Astrocyte (in vitro differentiated cells and primary cell): ENCODE measurements at regions not wholly inside any gene's neighbourhood (a gene's known extent, or its start where the extent isn't known, plus 50 kb on each side); places are given as distances from the start of the nearest gene placed in this dataset.

ENCODE experiments used
- DNase-seq: peaks from one replicate; pipeline ENCODE4 v3.0.0-alpha.2; 2010; ENCODE audit warnings: low read depth
- FAIRE-seq: peaks from 2 replicates; lab custom pipeline; 2011; peaks lifted over from hg19 to GRCh38; lab: Jason Lieb, UNC
- H2AFZ ChIP-seq: 2 replicates; pipeline ENCODE4 v1.6.0; 2012; ENCODE audit warnings: low read depth, low read length, inconsistent platforms
- H3K27ac ChIP-seq: 2 replicates; pipeline ENCODE4 v1.5.1; 2011; ENCODE audit warnings: low read depth, low read length, inconsistent platforms
- H3K27me3 ChIP-seq: 2 replicates; pipeline ENCODE4 v1.6.0; 2011; ENCODE audit warnings: low read length, inconsistent platforms; ENCODE audit not compliant: insufficient read depth
- H3K36me3 ChIP-seq: 2 replicates; pipeline ENCODE4 v1.5.1; 2011; ENCODE audit warnings: low read length, inconsistent platforms; ENCODE audit not compliant: insufficient read depth
- H3K4me1 ChIP-seq: 2 replicates; pipeline ENCODE4 v1.5.1; 2011; ENCODE audit warnings: low read length, inconsistent platforms; ENCODE audit not compliant: insufficient read depth
- H3K4me2 ChIP-seq: 2 replicates; pipeline ENCODE4 v1.6.0; 2012; ENCODE audit warnings: low read length, inconsistent platforms
- H3K4me3 ChIP-seq: 2 replicates; pipeline ENCODE4 v1.5.1; 2011; ENCODE audit warnings: low read depth, mild to moderate bottlenecking, low read length, inconsistent platforms; ENCODE audit not compliant: insufficient read depth
- H3K79me2 ChIP-seq: 2 replicates; pipeline ENCODE4 v1.6.0; 2012; ENCODE audit warnings: mild to moderate bottlenecking, low read length, inconsistent platforms; ENCODE audit not compliant: insufficient read depth
- H3K9ac ChIP-seq: 2 replicates; pipeline ENCODE4 v1.6.0; 2012; ENCODE audit warnings: mild to moderate bottlenecking, low read length, inconsistent platforms
- H3K9me3 ChIP-seq: 2 replicates; pipeline ENCODE4 v1.5.1; 2012; ENCODE audit warnings: low read depth, mild to moderate bottlenecking, low read length, inconsistent platforms; ENCODE audit not compliant: insufficient read depth
- H4K20me1 ChIP-seq: 2 replicates; pipeline ENCODE4 v1.6.0; 2012; ENCODE audit warnings: low read length, inconsistent platforms; ENCODE audit not compliant: insufficient read depth
- H3K27ac Mint-ChIP-seq: one replicate; pipeline ENCODE4 v1.8.0; 2021; ENCODE audit warnings: mild to moderate bottlenecking, mixed read lengths; ENCODE audit not compliant: unreplicated experiment
- H3K27me3 Mint-ChIP-seq: one replicate; pipeline ENCODE4 v1.8.0; 2021; ENCODE audit warnings: low read depth, mixed read lengths; ENCODE audit not compliant: unreplicated experiment
- H3K36me3 Mint-ChIP-seq: one replicate; pipeline ENCODE4 v1.8.0; 2021; ENCODE audit warnings: low read depth, mixed read lengths; ENCODE audit not compliant: unreplicated experiment
- H3K4me1 Mint-ChIP-seq: one replicate; pipeline ENCODE4 v1.8.0; 2021; ENCODE audit warnings: low read depth, mixed read lengths; ENCODE audit not compliant: unreplicated experiment
- H3K4me3 Mint-ChIP-seq: one replicate; pipeline ENCODE4 v1.8.0; 2021; ENCODE audit warnings: mild to moderate bottlenecking, moderate library complexity, mixed read lengths; ENCODE audit not compliant: unreplicated experiment
- H3K9me3 Mint-ChIP-seq: one replicate; pipeline ENCODE4 v1.8.0; 2021; ENCODE audit warnings: mild to moderate bottlenecking, mixed read lengths; ENCODE audit not compliant: unreplicated experiment
- EZH2 ChIP-seq: IDR thresholded peaks from 2 replicates; pipeline ENCODE4 v1.6.1; 2012; ENCODE audit warnings: mild to moderate bottlenecking, low read length, inconsistent platforms; ENCODE audit not compliant: insufficient read depth
- TF ChIP-seq, protein P1 (sequence below): IDR thresholded peaks from 2 replicates; pipeline ENCODE4 v1.5.1; 2011; ENCODE audit warnings: low read depth, mild to moderate bottlenecking, inconsistent platforms, low read length, moderate library complexity; ENCODE audit not compliant: insufficient read depth

DNA sequence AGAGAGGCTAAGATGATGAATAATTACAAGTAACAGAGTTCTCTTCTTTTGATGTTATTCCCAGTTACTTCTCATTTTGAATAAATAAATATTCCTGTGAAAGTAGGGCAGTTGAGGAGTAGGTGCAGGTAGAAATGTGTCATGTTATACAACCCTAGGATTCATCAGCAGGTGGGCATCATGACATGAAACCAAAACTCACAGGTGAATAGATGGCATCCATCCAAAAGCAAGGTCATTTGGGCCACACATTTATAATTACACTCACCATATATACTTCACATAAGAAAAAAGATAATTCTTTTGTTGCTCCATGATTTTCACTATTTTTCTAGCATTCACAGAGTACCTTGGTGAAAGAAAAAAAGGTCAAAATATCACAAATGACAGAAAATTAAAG, 273.6 kb downstream of the ZBBX start:
- FAIRE-seq: no peak
- Histone ChIP-seq H3K4me3 (no peak overlapping the region), H4K20me1 (no peaks in the 10 kb centered on the region), H3K4me2 (no peak overlapping the region), H3K27me3 (no peaks in the 10 kb centered on the region), H2AFZ (no peak overlapping the region), H3K9me3 (no peaks in the 10 kb centered on the region), H3K27ac (no peak overlapping the region), H3K36me3 (no peaks in the 10 kb centered on the region), H3K9ac (no peak overlapping the region), H3K79me2 (no peaks in the 10 kb centered on the region), H3K4me1 (peaks cover 3% of the 10 kb centered on the region)
- DNase-seq: no peak
- Mint-ChIP-seq H3K4me1 (peaks cover 8% of the 10 kb centered on the region), H3K36me3 (no peaks in the 10 kb centered on the region), H3K27ac (no peak overlapping the region), H3K4me3 (no peak overlapping the region), H3K27me3 (no peaks in the 10 kb centered on the region), H3K9me3 (no peaks in the 10 kb centered on the region)
- TF ChIP-seq EZH2: no peak
- TF ChIP-seq, protein P1, sequence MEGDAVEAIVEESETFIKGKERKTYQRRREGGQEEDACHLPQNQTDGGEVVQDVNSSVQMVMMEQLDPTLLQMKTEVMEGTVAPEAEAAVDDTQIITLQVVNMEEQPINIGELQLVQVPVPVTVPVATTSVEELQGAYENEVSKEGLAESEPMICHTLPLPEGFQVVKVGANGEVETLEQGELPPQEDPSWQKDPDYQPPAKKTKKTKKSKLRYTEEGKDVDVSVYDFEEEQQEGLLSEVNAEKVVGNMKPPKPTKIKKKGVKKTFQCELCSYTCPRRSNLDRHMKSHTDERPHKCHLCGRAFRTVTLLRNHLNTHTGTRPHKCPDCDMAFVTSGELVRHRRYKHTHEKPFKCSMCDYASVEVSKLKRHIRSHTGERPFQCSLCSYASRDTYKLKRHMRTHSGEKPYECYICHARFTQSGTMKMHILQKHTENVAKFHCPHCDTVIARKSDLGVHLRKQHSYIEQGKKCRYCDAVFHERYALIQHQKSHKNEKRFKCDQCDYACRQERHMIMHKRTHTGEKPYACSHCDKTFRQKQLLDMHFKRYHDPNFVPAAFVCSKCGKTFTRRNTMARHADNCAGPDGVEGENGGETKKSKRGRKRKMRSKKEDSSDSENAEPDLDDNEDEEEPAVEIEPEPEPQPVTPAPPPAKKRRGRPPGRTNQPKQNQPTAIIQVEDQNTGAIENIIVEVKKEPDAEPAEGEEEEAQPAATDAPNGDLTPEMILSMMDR: no peak

DNA sequence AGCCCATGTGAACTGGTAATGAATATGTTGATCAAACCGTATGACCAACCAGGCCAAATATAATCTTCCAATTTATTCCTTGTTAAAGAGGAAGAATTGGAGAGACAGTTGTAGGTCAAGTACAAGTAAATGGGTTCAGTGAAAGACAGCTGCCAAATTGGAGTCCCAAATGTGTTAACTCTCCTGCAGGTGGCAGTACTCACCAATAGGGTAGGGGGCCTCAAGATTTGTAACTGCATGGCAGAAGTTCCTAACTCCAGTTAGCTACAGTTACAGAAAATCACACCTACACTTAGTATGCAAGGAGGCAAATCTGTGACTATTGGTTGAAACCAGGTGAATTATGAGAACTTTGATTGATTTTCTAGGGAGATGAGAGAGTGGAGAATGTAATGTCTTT, 278.0 kb downstream of the ZBBX start:
- Histone ChIP-seq H3K27me3 (no peaks in the 10 kb centered on the region), H3K4me3 (no peak overlapping the region), H3K9me3 (no peaks in the 10 kb centered on the region), H4K20me1 (no peaks in the 10 kb centered on the region), H2AFZ (no peak overlapping the region), H3K4me2 (no peak overlapping the region), H3K79me2 (no peaks in the 10 kb centered on the region), H3K9ac (no peak overlapping the region), H3K36me3 (no peaks in the 10 kb centered on the region), H3K4me1 (no peaks in the 10 kb centered on the region), H3K27ac (no peak overlapping the region)
- Mint-ChIP-seq H3K36me3 (no peaks in the 10 kb centered on the region), H3K9me3 (no peaks in the 10 kb centered on the region), H3K27ac (no peak overlapping the region), H3K4me3 (no peak overlapping the region), H3K27me3 (no peaks in the 10 kb centered on the region), H3K4me1 (peaks cover 3% of the 10 kb centered on the region)
- DNase-seq: no peak
- no peak for FAIRE-seq
- TF ChIP-seq, protein P1: no peak
- no peak for TF ChIP-seq EZH2

- H3K4me1 ChIP-seq: no peaks in the 10 kb centered on the region
- H3K9me3 Mint-ChIP-seq: no peaks in the 10 kb centered on the region
- no peaks in the 10 kb centered on the region for H3K9me3 ChIP-seq
- H3K36me3 Mint-ChIP-seq: no peaks in the 10 kb centered on the region
- no peak overlapping the region for H3K27ac Mint-ChIP-seq
- H4K20me1 ChIP-seq: no peaks in the 10 kb centered on the region
- no peaks in the 10 kb centered on the region for H3K79me2 ChIP-seq
- DNase-seq (no peak), FAIRE-seq (no peak)
- no peak overlapping the region for H3K4me2 ChIP-seq
- no peaks in the 10 kb centered on the region for H3K36me3 ChIP-seq
- H2AFZ ChIP-seq: no peak overlapping the region
- H3K9ac ChIP-seq: no peak overlapping the region
- H3K27me3 Mint-ChIP-seq: no peaks in the 10 kb centered on the region
- no peak overlapping the region for H3K4me3 Mint-ChIP-seq
- H3K27me3 ChIP-seq: no peaks in the 10 kb centered on the region
- H3K4me1 Mint-ChIP-seq: peaks cover 7% of the 10 kb centered on the region
- H3K4me3 ChIP-seq: no peak overlapping the region
- no peak overlapping the region for H3K27ac ChIP-seq
- TF ChIP-seq EZH2: no peak
- TF ChIP-seq, protein P1: no peak
Observed at GRCh38 chr3:167100651-167101050, 279.4 kb downstream of the ZBBX start.
